ENCODE measurements at regions not wholly inside any gene's neighbourhood (a gene's known extent, or its start where the extent isn't known, plus 50 kb on each side); places are given as distances from the start of the nearest gene placed in this dataset.

DNA sequence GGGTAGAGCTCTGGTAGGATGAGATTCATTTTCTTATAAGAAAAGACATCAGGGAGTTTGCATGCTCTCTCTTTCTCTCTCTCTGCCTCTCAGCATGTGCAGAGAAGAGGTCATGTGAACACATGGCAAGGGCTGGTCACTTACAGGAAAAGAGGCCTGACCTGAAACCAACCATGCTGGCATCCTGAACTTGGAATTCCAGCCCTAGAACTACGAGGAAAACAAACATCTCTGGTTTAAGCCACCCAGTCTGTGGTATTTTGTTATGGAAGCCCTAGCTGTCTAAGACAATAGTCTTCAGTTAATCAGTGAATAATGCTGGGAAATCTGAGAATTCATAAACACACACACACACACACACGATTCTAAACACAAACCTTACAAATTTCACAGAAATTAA is 1104.2 kb upstream of the LRRN3 start:
- H3K4me1 ChIP-seq (ENCODE audit: control insufficient read depth in 1 of 2, insufficient read depth in 2 of 2, low read length in 2 of 2), result no peaks in the 10 kb centered on the region
- H3K36me3 ChIP-seq (ENCODE audit: control insufficient read depth in 1 of 2, insufficient read depth in 2 of 2, low read length in 2 of 2), result no peaks in the 10 kb centered on the region
- H3K27ac ChIP-seq (ENCODE audit: low read length), result no peak overlapping the region
- H3K9me3 ChIP-seq (ENCODE audit: control insufficient read depth in 1 of 2, low read length in 2 of 2), result no peaks in the 10 kb centered on the region
- H3K27me3 ChIP-seq (ENCODE audit: low read depth, low read length), result no peaks in the 10 kb centered on the region
- H3K4me3 ChIP-seq (ENCODE audit: low read depth in 1 of 2, low read length in 2 of 2), result no peak overlapping the region

DNA sequence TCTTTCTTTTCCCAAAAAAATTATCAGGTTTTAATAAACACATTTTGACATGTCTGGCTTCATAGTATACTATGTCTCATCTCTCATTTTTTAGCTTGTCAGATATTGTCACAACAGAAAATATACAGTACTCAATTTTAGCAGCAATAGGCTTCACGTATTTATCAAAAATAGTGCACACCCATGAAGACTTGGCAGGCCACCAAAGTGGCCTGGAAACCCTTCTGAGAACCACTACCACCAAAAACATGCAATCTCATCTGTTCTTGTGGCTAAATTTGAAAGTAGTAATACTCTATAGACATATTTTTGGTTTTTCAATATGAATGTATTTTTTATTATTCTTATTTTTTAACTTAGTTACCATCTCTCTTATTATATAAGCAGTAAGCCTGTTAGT is 1094.5 kb upstream of the LRRN3 start:
- H3K9me3 ChIP-seq (ENCODE audit: control insufficient read depth in 1 of 2, low read length in 2 of 2), result no peaks in the 10 kb centered on the region
- H3K36me3 ChIP-seq (ENCODE audit: control insufficient read depth in 1 of 2, insufficient read depth in 2 of 2, low read length in 2 of 2), result no peaks in the 10 kb centered on the region
- no peak overlapping the region for H3K27ac ChIP-seq (ENCODE audit: low read length)
- no peaks in the 10 kb centered on the region for H3K4me1 ChIP-seq (ENCODE audit: control insufficient read depth in 1 of 2, insufficient read depth in 2 of 2, low read length in 2 of 2)
- no peak overlapping the region for H3K4me3 ChIP-seq (ENCODE audit: low read depth in 1 of 2, low read length in 2 of 2)
- H3K27me3 ChIP-seq (ENCODE audit: low read depth, low read length), result no peaks in the 10 kb centered on the region

- H3K4me1 ChIP-seq (ENCODE audit: control insufficient read depth in 1 of 2, insufficient read depth in 2 of 2, low read length in 2 of 2), result no peaks in the 10 kb centered on the region
- H3K9me3 ChIP-seq (ENCODE audit: control insufficient read depth in 1 of 2, low read length in 2 of 2), result no peaks in the 10 kb centered on the region
- H3K27me3 ChIP-seq (ENCODE audit: low read depth, low read length), result no peaks in the 10 kb centered on the region
- no peaks in the 10 kb centered on the region for H3K36me3 ChIP-seq (ENCODE audit: control insufficient read depth in 1 of 2, insufficient read depth in 2 of 2, low read length in 2 of 2)
- H3K4me3 ChIP-seq (ENCODE audit: low read depth in 1 of 2, low read length in 2 of 2), result no peak overlapping the region
- H3K27ac ChIP-seq (ENCODE audit: low read length), result no peak overlapping the region
Measured at GRCh38 chr7:109996927-109997326, 1094.0 kb upstream of the LRRN3 start.

DNA sequence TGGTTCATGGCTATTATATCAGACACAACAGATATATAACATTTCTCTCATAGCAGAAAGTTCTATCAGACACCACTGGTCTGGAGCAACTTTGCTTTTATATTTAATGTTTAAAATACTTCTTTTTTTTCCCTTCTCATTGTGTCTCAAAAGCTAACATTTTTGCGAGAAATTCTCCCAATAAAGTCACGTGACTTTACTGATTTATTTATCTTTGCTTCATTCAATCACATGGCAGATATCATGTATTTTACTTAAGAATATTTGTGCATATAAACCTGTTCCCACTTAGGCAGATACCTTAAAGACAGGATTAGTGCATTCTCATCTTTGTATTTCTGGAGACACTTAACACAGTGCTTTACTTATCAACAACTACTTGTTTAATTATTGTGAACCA is 1093.1 kb upstream of the LRRN3 start:
- Histone ChIP-seq H3K27ac (ENCODE audit: low read length) (no peak overlapping the region), H3K9me3 (ENCODE audit: control insufficient read depth in 1 of 2, low read length in 2 of 2) (no peaks in the 10 kb centered on the region), H3K27me3 (ENCODE audit: low read depth, low read length) (no peaks in the 10 kb centered on the region), H3K4me3 (ENCODE audit: low read depth in 1 of 2, low read length in 2 of 2) (no peak overlapping the region), H3K36me3 (ENCODE audit: control insufficient read depth in 1 of 2, insufficient read depth in 2 of 2, low read length in 2 of 2) (no peaks in the 10 kb centered on the region), H3K4me1 (ENCODE audit: control insufficient read depth in 1 of 2, insufficient read depth in 2 of 2, low read length in 2 of 2) (no peaks in the 10 kb centered on the region)

DNA sequence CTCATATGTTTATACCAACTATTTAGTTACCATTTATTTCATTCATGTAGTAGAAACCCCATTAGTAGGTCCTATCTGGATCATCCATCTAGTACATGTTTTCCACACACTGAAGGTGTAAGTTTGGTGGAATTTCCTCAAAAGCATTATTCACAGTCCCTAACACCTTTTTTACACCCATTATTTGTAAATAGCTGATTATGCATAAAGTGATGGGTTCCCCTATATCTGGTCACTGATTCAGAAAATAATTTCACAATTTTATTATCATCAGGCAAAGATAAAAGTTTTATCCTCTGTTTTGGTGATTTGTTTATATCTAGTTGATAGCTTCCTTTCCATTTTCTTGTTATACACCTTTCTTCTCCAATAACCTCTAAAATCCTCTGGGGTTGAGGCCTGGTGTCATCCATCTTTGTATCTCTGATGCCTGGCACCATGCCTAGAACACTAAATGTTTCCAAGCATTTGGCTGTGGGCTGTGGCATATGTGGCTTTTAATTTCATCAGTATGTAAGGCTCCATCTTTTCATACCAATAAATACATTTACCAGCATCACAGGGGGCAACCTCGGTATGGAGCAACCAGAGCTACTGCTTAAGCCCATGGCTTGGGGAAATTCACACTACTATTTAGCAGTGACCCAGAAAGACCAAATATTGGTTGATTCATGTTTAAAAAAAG is 1089.5 kb upstream of the LRRN3 start:
- Histone ChIP-seq H3K27me3 (ENCODE audit: low read depth, low read length) (no peaks in the 10 kb centered on the region), H3K4me1 (ENCODE audit: control insufficient read depth in 1 of 2, insufficient read depth in 2 of 2, low read length in 2 of 2) (no peaks in the 10 kb centered on the region), H3K4me3 (ENCODE audit: low read depth in 1 of 2, low read length in 2 of 2) (no peak overlapping the region), H3K27ac (ENCODE audit: low read length) (no peak overlapping the region), H3K9me3 (ENCODE audit: control insufficient read depth in 1 of 2, low read length in 2 of 2) (no peaks in the 10 kb centered on the region), H3K36me3 (ENCODE audit: control insufficient read depth in 1 of 2, insufficient read depth in 2 of 2, low read length in 2 of 2) (no peaks in the 10 kb centered on the region)

DNA sequence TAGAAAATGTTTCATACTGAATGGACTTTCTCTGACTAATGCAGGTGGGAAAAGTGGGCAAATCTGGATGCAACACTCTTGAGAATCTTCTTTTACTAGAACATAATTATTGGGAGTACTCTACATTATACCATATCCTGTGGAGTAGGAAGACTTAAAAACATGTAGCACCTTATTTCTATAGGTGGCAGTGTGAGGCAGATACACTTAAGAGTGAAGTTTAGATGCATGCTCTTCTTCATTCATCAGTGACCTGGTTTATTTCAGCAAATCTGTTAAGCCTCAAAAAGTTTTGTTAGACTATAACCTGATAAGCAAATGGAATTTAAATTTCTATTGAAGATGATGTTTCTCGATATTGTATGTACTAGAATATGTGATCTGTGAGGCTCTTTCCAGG is 1087.1 kb upstream of the LRRN3 start:
- Histone ChIP-seq H3K27ac (ENCODE audit: low read length) (no peak overlapping the region), H3K27me3 (ENCODE audit: low read depth, low read length) (no peaks in the 10 kb centered on the region), H3K4me3 (ENCODE audit: low read depth in 1 of 2, low read length in 2 of 2) (no peak overlapping the region), H3K36me3 (ENCODE audit: control insufficient read depth in 1 of 2, insufficient read depth in 2 of 2, low read length in 2 of 2) (no peaks in the 10 kb centered on the region), H3K4me1 (ENCODE audit: control insufficient read depth in 1 of 2, insufficient read depth in 2 of 2, low read length in 2 of 2) (no peaks in the 10 kb centered on the region), H3K9me3 (ENCODE audit: control insufficient read depth in 1 of 2, low read length in 2 of 2) (no peaks in the 10 kb centered on the region)

DNA sequence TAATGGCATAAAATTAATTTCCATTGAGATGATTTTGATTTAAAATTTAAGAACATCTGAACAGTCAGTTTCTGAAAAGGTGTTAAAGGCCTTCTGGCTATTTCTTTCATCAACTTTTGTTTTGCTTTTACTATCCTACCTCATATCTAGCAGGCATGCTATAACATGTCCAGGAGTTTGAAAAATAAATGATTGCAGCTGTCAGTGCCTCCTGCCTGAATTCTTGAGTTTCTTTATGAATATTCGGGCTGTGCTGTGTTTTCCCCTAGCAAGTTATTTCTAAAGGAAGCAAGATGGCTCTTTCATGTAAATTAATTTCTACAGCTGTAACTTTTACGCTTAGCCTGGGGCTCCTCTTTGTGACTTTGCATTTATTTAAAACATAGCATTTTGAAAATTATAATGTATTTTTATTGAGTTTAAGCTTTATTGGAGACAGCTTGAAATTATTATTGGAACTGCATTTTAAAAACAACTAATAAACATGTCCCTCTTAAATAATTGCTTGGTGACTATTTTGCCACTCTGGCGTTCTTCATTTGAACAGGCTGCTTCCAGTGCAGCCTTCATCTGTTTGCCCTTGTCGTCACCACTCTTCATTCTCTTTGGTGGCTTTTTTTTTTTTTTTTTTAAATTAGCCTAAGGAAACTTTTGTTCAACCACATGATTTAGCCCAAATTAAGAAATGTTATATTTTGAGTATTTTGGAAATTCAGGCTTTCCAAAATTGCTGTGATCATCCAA is 1083.4 kb upstream of the LRRN3 start:
- no peaks in the 10 kb centered on the region for H3K9me3 ChIP-seq (ENCODE audit: control insufficient read depth in 1 of 2, low read length in 2 of 2)
- H3K4me3 ChIP-seq (ENCODE audit: low read depth in 1 of 2, low read length in 2 of 2), result no peak overlapping the region
- H3K4me1 ChIP-seq (ENCODE audit: control insufficient read depth in 1 of 2, insufficient read depth in 2 of 2, low read length in 2 of 2), result no peaks in the 10 kb centered on the region
- H3K36me3 ChIP-seq (ENCODE audit: control insufficient read depth in 1 of 2, insufficient read depth in 2 of 2, low read length in 2 of 2), result no peaks in the 10 kb centered on the region
- H3K27ac ChIP-seq (ENCODE audit: low read length), result no peak overlapping the region
- no peaks in the 10 kb centered on the region for H3K27me3 ChIP-seq (ENCODE audit: low read depth, low read length)

DNA sequence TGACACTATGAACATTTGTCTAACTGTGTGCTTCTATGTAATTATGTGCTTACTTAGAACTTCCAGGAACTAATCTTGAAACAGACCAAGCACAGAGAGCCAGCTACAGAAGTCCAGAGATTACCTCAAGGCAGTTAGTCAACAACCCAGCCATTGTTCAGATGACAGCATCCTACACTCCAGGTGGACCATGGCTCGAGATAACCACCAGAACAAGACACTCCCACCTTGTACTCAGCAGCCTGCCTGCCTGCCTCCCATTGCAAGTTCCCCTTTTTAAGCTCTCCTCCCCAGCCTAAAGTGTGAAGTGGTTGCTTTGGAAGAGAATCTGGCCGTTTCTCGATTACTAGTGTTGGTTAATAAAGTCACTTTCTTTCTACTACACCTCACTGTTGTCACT is 1080.6 kb upstream of the LRRN3 start:
- no peaks in the 10 kb centered on the region for H3K9me3 ChIP-seq (ENCODE audit: control insufficient read depth in 1 of 2, low read length in 2 of 2)
- H3K36me3 ChIP-seq (ENCODE audit: control insufficient read depth in 1 of 2, insufficient read depth in 2 of 2, low read length in 2 of 2), result no peaks in the 10 kb centered on the region
- H3K27me3 ChIP-seq (ENCODE audit: low read depth, low read length), result no peaks in the 10 kb centered on the region
- H3K4me3 ChIP-seq (ENCODE audit: low read depth in 1 of 2, low read length in 2 of 2), result no peak overlapping the region
- H3K4me1 ChIP-seq (ENCODE audit: control insufficient read depth in 1 of 2, insufficient read depth in 2 of 2, low read length in 2 of 2), result no peaks in the 10 kb centered on the region
- no peak overlapping the region for H3K27ac ChIP-seq (ENCODE audit: low read length)

GRCh38 chr7:110017405-110017804 is 1073.5 kb upstream of the LRRN3 start:
- Histone ChIP-seq H3K27ac (ENCODE audit: low read length) (no peak overlapping the region), H3K36me3 (ENCODE audit: control insufficient read depth in 1 of 2, insufficient read depth in 2 of 2, low read length in 2 of 2) (no peaks in the 10 kb centered on the region), H3K4me3 (ENCODE audit: low read depth in 1 of 2, low read length in 2 of 2) (no peak overlapping the region), H3K4me1 (ENCODE audit: control insufficient read depth in 1 of 2, insufficient read depth in 2 of 2, low read length in 2 of 2) (no peaks in the 10 kb centered on the region), H3K9me3 (ENCODE audit: control insufficient read depth in 1 of 2, low read length in 2 of 2) (no peaks in the 10 kb centered on the region), H3K27me3 (ENCODE audit: low read depth, low read length) (no peaks in the 10 kb centered on the region)

DNA sequence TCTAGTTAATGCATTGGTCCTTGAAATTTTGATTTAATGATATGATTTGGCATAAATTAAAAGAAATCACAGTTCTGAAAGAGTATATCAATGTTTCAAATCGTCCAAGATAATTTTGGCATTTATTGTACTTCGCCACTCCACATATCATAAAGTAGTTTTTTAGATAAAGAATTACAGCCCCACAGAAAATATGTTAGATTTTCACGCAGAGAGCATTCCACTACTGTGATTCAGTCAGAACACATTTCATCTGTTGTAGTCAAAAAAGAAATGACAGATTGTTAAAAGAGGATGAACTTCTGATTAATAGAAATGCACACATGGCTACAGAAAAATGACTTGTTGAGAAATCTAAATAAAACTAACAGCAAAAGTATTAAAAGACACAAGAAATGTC is 1063.5 kb upstream of the LRRN3 start:
- Histone ChIP-seq H3K27me3 (ENCODE audit: low read depth, low read length) (no peaks in the 10 kb centered on the region), H3K36me3 (ENCODE audit: control insufficient read depth in 1 of 2, insufficient read depth in 2 of 2, low read length in 2 of 2) (no peaks in the 10 kb centered on the region), H3K4me3 (ENCODE audit: low read depth in 1 of 2, low read length in 2 of 2) (no peak overlapping the region), H3K4me1 (ENCODE audit: control insufficient read depth in 1 of 2, insufficient read depth in 2 of 2, low read length in 2 of 2) (no peaks in the 10 kb centered on the region), H3K27ac (ENCODE audit: low read length) (no peak overlapping the region), H3K9me3 (ENCODE audit: control insufficient read depth in 1 of 2, low read length in 2 of 2) (no peaks in the 10 kb centered on the region)

DNA sequence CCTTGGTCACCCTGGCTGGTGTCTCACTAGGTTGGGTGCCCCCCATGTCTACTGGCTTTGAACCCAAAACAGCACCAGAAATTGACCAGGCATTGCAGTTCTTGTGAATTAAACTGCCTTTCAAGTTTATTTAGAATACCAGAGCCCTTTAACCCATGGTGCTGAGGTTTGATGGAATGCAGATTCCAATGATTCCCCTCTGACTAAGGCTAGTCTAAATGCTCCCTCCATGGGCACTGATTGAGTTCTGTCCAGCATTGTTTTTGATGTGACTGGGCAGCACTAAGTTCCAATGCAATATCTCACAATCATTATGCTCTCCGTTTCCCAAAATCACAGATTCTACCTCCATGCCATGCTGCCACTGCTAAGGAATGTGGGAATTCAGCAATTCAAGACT is 1047.4 kb upstream of the LRRN3 start:
- Histone ChIP-seq H3K36me3 (ENCODE audit: control insufficient read depth in 1 of 2, insufficient read depth in 2 of 2, low read length in 2 of 2) (no peaks in the 10 kb centered on the region), H3K9me3 (ENCODE audit: control insufficient read depth in 1 of 2, low read length in 2 of 2) (peaks cover 0 to 3% of the 10 kb centered on the region in 2 donors), H3K4me1 (ENCODE audit: control insufficient read depth in 1 of 2, insufficient read depth in 2 of 2, low read length in 2 of 2) (no peaks in the 10 kb centered on the region), H3K4me3 (ENCODE audit: low read depth in 1 of 2, low read length in 2 of 2) (no peak overlapping the region), H3K27ac (ENCODE audit: low read length) (no peak overlapping the region), H3K27me3 (ENCODE audit: low read depth, low read length) (no peaks in the 10 kb centered on the region)

- no peaks in the 10 kb centered on the region for H3K36me3 ChIP-seq (ENCODE audit: control insufficient read depth in 1 of 2, insufficient read depth in 2 of 2, low read length in 2 of 2)
- no peaks in the 10 kb centered on the region for H3K4me1 ChIP-seq (ENCODE audit: control insufficient read depth in 1 of 2, insufficient read depth in 2 of 2, low read length in 2 of 2)
- H3K9me3 ChIP-seq (ENCODE audit: control insufficient read depth in 1 of 2, low read length in 2 of 2), result no peaks in the 10 kb centered on the region
- no peak overlapping the region for H3K4me3 ChIP-seq (ENCODE audit: low read depth in 1 of 2, low read length in 2 of 2)
- no peaks in the 10 kb centered on the region for H3K27me3 ChIP-seq (ENCODE audit: low read depth, low read length)
- no peak overlapping the region for H3K27ac ChIP-seq (ENCODE audit: low read length)
Measured at GRCh38 chr7:110050785-110051184, 1040.1 kb upstream of the LRRN3 start.

Measured in muscle layer of duodenum (tissue), 2 donors.